ENCODE measurements at regions not wholly inside any gene's neighbourhood (a gene's known extent, or its start where the extent isn't known, plus 50 kb on each side); places are given as distances from the start of the nearest gene placed in this dataset.

GRCh38 chr20:25136643-25137559 is 55.0 kb upstream of the VSX1 start (continued):
- TF ChIP-seq RCOR1 (IDR thresholded peaks at IDR 0.05; ENCODE audit: insufficient replicate concordance, low read length): no peak

DNA sequence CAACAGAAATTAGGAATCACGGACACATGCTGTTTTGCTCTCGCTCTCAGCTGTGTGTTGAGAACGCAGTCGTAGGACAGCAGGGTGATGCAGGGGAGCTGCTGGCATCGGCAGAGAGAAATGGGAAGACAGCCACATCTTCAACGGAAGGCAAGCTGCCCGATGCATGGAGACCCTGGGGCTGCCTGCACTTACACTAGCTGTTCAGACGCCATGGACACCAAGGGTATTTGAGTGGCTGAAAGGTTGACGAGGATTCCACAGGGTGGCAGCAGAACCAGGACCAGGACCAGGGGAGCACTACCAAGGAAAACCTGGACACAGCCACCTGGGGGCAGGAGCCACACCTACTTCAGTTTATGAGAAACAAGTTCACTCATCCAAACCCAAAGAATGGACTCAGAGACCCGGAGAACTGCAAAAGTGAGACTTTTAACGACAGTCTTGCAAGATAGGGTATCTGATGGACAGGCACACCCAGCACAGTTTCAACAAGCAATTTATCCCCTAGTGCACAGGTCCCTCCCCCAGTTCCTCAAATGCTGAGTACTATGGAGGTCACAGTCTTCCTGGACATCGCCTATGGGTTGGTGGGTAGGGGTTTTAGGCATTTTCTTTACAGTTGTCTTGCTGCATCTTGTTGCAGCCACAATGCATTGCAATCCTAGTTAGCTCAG is 56.3 kb upstream of the ENTPD6 start:
- Histone ChIP-seq H3K4me2 (ENCODE audit: low read depth, low read length) (no peak overlapping the region), H4K8ac (ENCODE audit: low read depth in 2 of 2, low read length in 2 of 2) (no peak overlapping the region), H2BK15ac (ENCODE audit: low read depth, low read length) (no peak overlapping the region), H2AK5ac (ENCODE audit: low read depth, low read length) (no peak overlapping the region), H4K20me1 (ENCODE audit: insufficient read depth, low read length) (no peaks in the 10 kb centered on the region), H3K79me1 (ENCODE audit: low read depth in 1 of 2, low read length in 2 of 2) (no peaks in the 10 kb centered on the region), H3K4me3 (ENCODE audit: insufficient read depth, low read depth, low read length) (no peak overlapping the region), H3K23ac (ENCODE audit: low read depth, low read length) (no peak overlapping the region), H3K27me3 (ENCODE audit: control insufficient read depth, insufficient read depth, low read length) (peaks cover 36% of the 10 kb centered on the region), H3K14ac (replicated peaks; ENCODE audit: low read depth, low read length) (no peak overlapping the region), H2AFZ (replicated peaks; ENCODE audit: low read length, poor library complexity) (no peak overlapping the region), H3K4ac (ENCODE audit: low read depth, low read length) (no peak overlapping the region), H3K18ac (ENCODE audit: low read depth, low read length) (no peak overlapping the region), H3K4me1 (ENCODE audit: control insufficient read depth, insufficient read depth, low read length) (peaks cover 2% of the 10 kb centered on the region; the same call in 1 of the 2 replicates), H3K27ac (ENCODE audit: insufficient read depth, low read length) (no peak overlapping the region), H4K91ac (ENCODE audit: insufficient read depth, low read depth, low read length) (no peak overlapping the region), H3K56ac (ENCODE audit: extremely low read depth, insufficient read depth, low read length) (no peak overlapping the region), H4K5ac (ENCODE audit: low read depth, low read length) (no peak overlapping the region), H3K9me3 (ENCODE audit: control insufficient read depth, insufficient read depth, low read length) (0 out of 2 replicates have a peak, but pooled peaks cover 2% of the 10 kb centered on the region), H2BK20ac (ENCODE audit: low read depth, low read length) (no peak overlapping the region), H3K36me3 (ENCODE audit: control insufficient read depth, insufficient read depth, low read length) (no peaks in the 10 kb centered on the region), H2AK9ac (replicated peaks; ENCODE audit: low read depth, low read length, poor library complexity) (no peak overlapping the region), H2BK5ac (ENCODE audit: low read depth, low read length, poor library complexity, severe bottlenecking) (no peak overlapping the region), H3K9ac (ENCODE audit: low read depth, low read length) (no peak overlapping the region), H3K9me1 (ENCODE audit: insufficient read depth, low read length) (no peaks in the 10 kb centered on the region; the same call in 1 of the 2 replicates), H2BK120ac (ENCODE audit: low read depth, low read length) (no peak overlapping the region)
- intact Hi-C loops (cut with micrococcal nuclease) (no loop called here), dilution Hi-C loops (cut with HindIII; ENCODE audit: low sequenced_read_pairs, unreplicated experiment) (no loop called here), in situ Hi-C loops (cut with MboI; ENCODE audit: low sequenced_read_pairs) (no loop called here)
- no peak for ATAC-seq (ENCODE audit: low read depth)
- ChIA-PET CTCF (no interaction called here), POLR2A (ENCODE audit: unreplicated experiment) (no interaction called here)
- 80% methylated on average over 4 of the region's 12 CpGs; no CpG with 5 or more reads in 1 of the 2 experiments for WGBS, 2 experiments (ENCODE audit: extremely low coverage in 2 of 2, insufficient read length in 1 of 2)
- BruUV-seq (replicated peaks): no TSS peak
- DNase-seq: no peak
- TF ChIP-seq SMC3 (IDR thresholded peaks at IDR 0.05; ENCODE audit: low read depth, low read length) (no peak), RCOR1 (IDR thresholded peaks at IDR 0.05; ENCODE audit: insufficient replicate concordance, low read length) (no peak), BHLHE40 (IDR thresholded peaks at IDR 0.05; ENCODE audit: low read depth, low read length) (no peak), FOS (IDR thresholded peaks at IDR 0.05; ENCODE audit: low read depth, low read length) (no peak), NFE2L2 (IDR thresholded peaks at IDR 0.05; ENCODE audit: low read depth, low read length) (no peak), MAZ (IDR thresholded peaks at IDR 0.05; ENCODE audit: borderline replicate concordance, low read depth, low read length) (no peak), POLR2A (IDR thresholded peaks at IDR 0.05; ENCODE audit: low read depth, low read length) (no peak), RAD21 (IDR thresholded peaks at IDR 0.05; ENCODE audit: low read length) (no peak), RFX5 (IDR thresholded peaks at IDR 0.05; ENCODE audit: low read depth, low read length) (no peak), MAFK (IDR thresholded peaks at IDR 0.05; ENCODE audit: low read depth, low read length) (no peak), CHD1 (IDR thresholded peaks at IDR 0.05; ENCODE audit: low read depth, low read length) (no peak)
- TF ChIP-seq, protein P1, sequence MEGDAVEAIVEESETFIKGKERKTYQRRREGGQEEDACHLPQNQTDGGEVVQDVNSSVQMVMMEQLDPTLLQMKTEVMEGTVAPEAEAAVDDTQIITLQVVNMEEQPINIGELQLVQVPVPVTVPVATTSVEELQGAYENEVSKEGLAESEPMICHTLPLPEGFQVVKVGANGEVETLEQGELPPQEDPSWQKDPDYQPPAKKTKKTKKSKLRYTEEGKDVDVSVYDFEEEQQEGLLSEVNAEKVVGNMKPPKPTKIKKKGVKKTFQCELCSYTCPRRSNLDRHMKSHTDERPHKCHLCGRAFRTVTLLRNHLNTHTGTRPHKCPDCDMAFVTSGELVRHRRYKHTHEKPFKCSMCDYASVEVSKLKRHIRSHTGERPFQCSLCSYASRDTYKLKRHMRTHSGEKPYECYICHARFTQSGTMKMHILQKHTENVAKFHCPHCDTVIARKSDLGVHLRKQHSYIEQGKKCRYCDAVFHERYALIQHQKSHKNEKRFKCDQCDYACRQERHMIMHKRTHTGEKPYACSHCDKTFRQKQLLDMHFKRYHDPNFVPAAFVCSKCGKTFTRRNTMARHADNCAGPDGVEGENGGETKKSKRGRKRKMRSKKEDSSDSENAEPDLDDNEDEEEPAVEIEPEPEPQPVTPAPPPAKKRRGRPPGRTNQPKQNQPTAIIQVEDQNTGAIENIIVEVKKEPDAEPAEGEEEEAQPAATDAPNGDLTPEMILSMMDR (conservative IDR thresholded peaks at IDR 0.05; ENCODE audit: low read depth, low read length): no peak
- TF ChIP-seq, protein P2, sequence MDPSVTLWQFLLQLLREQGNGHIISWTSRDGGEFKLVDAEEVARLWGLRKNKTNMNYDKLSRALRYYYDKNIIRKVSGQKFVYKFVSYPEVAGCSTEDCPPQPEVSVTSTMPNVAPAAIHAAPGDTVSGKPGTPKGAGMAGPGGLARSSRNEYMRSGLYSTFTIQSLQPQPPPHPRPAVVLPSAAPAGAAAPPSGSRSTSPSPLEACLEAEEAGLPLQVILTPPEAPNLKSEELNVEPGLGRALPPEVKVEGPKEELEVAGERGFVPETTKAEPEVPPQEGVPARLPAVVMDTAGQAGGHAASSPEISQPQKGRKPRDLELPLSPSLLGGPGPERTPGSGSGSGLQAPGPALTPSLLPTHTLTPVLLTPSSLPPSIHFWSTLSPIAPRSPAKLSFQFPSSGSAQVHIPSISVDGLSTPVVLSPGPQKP (IDR thresholded peaks at IDR 0.05; ENCODE audit: borderline replicate concordance, low read depth, low read length): no peak
